Endodermal cell (in vitro differentiated cells): ENCODE measurements at regions not wholly inside any gene's neighbourhood (a gene's known extent, or its start where the extent isn't known, plus 50 kb on each side); places are given as distances from the start of the nearest gene placed in this dataset.

Experiments
- DNase-seq: peaks from one replicate; pipeline ENCODE4 v3.0.0-alpha.2; 2017
- H3K27ac ChIP-seq: 2 replicates; pipeline ENCODE4 v1.5.1; 2013; ENCODE audit warnings: mild to moderate bottlenecking, low read depth, low read length, moderate library complexity
- H3K27me3 ChIP-seq: 2 replicates; pipeline ENCODE4 v1.6.1; 2013; ENCODE audit warnings: mild to moderate bottlenecking, low read length, moderate library complexity; ENCODE audit not compliant: insufficient read depth, control insufficient read depth, poor library complexity, severe bottlenecking
- H3K36me3 ChIP-seq: 2 replicates; pipeline ENCODE4 v1.7.0; 2013; ENCODE audit warnings: mild to moderate bottlenecking, low read length, moderate library complexity; ENCODE audit not compliant: control insufficient read depth, insufficient read depth
- H3K4me1 ChIP-seq: one replicate; pipeline ENCODE4 v1.7.0; 2013; ENCODE audit warnings: low read length; ENCODE audit not compliant: control insufficient read depth, insufficient read depth
- H3K4me3 ChIP-seq: 2 replicates; pipeline ENCODE4 v1.5.1; 2013; ENCODE audit warnings: mild to moderate bottlenecking, low read length, moderate library complexity
- H3K9ac ChIP-seq: 2 replicates; pipeline ENCODE4 v1.6.1; 2013; ENCODE audit warnings: mild to moderate bottlenecking, low read length, moderate library complexity; ENCODE audit not compliant: poor library complexity, severe bottlenecking; ENCODE audit errors: extremely low read depth
- H3K9me3 ChIP-seq: 2 replicates; pipeline ENCODE4 v1.6.1; 2013; ENCODE audit warnings: mild to moderate bottlenecking, low read length, moderate library complexity; ENCODE audit not compliant: control insufficient read depth
- H3K27ac Mint-ChIP-seq: 2 replicates; pipeline ENCODE4 v1.8.0; 2020; ENCODE audit warnings: mixed read lengths
- H3K27me3 Mint-ChIP-seq: 2 replicates; pipeline ENCODE4 v1.8.0; 2021; ENCODE audit warnings: mild to moderate bottlenecking, mixed read lengths; ENCODE audit not compliant: insufficient read depth
- H3K36me3 Mint-ChIP-seq: 2 replicates; pipeline ENCODE4 v1.8.0; 2020; ENCODE audit warnings: low read depth, mixed read lengths
- H3K4me1 Mint-ChIP-seq: 2 replicates; pipeline ENCODE4 v1.8.0; 2020; ENCODE audit warnings: mixed read lengths
- H3K4me3 Mint-ChIP-seq: 2 replicates; pipeline ENCODE4 v1.8.0; 2020; ENCODE audit warnings: mild to moderate bottlenecking, moderate library complexity, mixed read lengths
- H3K9me3 Mint-ChIP-seq: 2 replicates; pipeline ENCODE4 v1.8.0; 2020; ENCODE audit warnings: mild to moderate bottlenecking, mixed read lengths
- WGBS, 2 experiments: methylation state at CpG; one replicate each; pipeline versions ENCODE4 v1.1.5 to v1.1.7; 2013; ENCODE audit warnings: missing lambda C conversion rate in 2 of 2, mixed read lengths in 1 of 2; ENCODE audit not compliant: insufficient coverage in 1 of 2, insufficient read length in 1 of 2; 5-methylcytosine and 5-hydroxymethylcytosine counted together
- TF ChIP-seq, protein P1 (sequence below): fragments of 200-600 bp; sonication (generic); conservative IDR thresholded peaks from 2 replicates; pipeline ENCODE4 v1.5.0; 2021; ENCODE audit warnings: antibody characterized with exemption, mild to moderate bottlenecking

GRCh38 chr7:34453150-34453549 lies 204.9 kb upstream of the NPSR1 start:
- Mint-ChIP-seq H3K27me3 (no peaks in the 10 kb centered on the region), H3K4me1 (peaks cover 4% of the 10 kb centered on the region), H3K27ac (no peak overlapping the region), H3K9me3 (no peaks in the 10 kb centered on the region), H3K36me3 (no peaks in the 10 kb centered on the region), H3K4me3 (no peak overlapping the region)
- Histone ChIP-seq H3K27ac (no peak overlapping the region), H3K4me3 (no peak overlapping the region), H3K27me3 (no peaks in the 10 kb centered on the region), H3K36me3 (no peaks in the 10 kb centered on the region), H3K4me1 (no peaks in the 10 kb centered on the region), H3K9me3 (no peaks in the 10 kb centered on the region), H3K9ac (no peak overlapping the region)
- TF ChIP-seq, protein P1, sequence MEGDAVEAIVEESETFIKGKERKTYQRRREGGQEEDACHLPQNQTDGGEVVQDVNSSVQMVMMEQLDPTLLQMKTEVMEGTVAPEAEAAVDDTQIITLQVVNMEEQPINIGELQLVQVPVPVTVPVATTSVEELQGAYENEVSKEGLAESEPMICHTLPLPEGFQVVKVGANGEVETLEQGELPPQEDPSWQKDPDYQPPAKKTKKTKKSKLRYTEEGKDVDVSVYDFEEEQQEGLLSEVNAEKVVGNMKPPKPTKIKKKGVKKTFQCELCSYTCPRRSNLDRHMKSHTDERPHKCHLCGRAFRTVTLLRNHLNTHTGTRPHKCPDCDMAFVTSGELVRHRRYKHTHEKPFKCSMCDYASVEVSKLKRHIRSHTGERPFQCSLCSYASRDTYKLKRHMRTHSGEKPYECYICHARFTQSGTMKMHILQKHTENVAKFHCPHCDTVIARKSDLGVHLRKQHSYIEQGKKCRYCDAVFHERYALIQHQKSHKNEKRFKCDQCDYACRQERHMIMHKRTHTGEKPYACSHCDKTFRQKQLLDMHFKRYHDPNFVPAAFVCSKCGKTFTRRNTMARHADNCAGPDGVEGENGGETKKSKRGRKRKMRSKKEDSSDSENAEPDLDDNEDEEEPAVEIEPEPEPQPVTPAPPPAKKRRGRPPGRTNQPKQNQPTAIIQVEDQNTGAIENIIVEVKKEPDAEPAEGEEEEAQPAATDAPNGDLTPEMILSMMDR: no peak
- 91 to 100% methylated on average over 1 of the region's 2 CpGs for WGBS, 2 experiments
- no peak for DNase-seq

- no peaks in the 10 kb centered on the region for H3K9me3 ChIP-seq
- H3K27me3 Mint-ChIP-seq: no peaks in the 10 kb centered on the region
- no peak overlapping the region for H3K4me3 ChIP-seq
- no peak overlapping the region for H3K27ac ChIP-seq
- no peaks in the 10 kb centered on the region for H3K4me1 ChIP-seq
- H3K4me1 Mint-ChIP-seq: peaks cover 4% of the 10 kb centered on the region
- no peak overlapping the region for H3K27ac Mint-ChIP-seq
- no peaks in the 10 kb centered on the region for H3K36me3 ChIP-seq
- H3K9ac ChIP-seq: no peak overlapping the region
- 89% methylated on average over 3 of the region's 4 CpGs; no CpG with 5 or more reads in 1 of the 2 experiments for WGBS, 2 experiments
- no peaks in the 10 kb centered on the region for H3K36me3 Mint-ChIP-seq
- H3K4me3 Mint-ChIP-seq: no peak overlapping the region
- TF ChIP-seq, protein P1: no peak
- DNase-seq: no peak
- H3K9me3 Mint-ChIP-seq: no peaks in the 10 kb centered on the region
- H3K27me3 ChIP-seq: no peaks in the 10 kb centered on the region
These were observed 203.6 kb upstream of the NPSR1 start for GRCh38 chr7:34454381-34454780.

GRCh38 chr7:34457329-34457728 lies 200.7 kb upstream of the NPSR1 start:
- Histone ChIP-seq H3K36me3 (no peaks in the 10 kb centered on the region), H3K9ac (no peak overlapping the region), H3K9me3 (no peaks in the 10 kb centered on the region), H3K27me3 (no peaks in the 10 kb centered on the region), H3K27ac (no peak overlapping the region), H3K4me3 (no peak overlapping the region), H3K4me1 (no peaks in the 10 kb centered on the region)
- Mint-ChIP-seq H3K36me3 (no peaks in the 10 kb centered on the region), H3K4me3 (no peak overlapping the region), H3K27me3 (no peaks in the 10 kb centered on the region), H3K4me1 (peaks cover 4% of the 10 kb centered on the region), H3K9me3 (no peaks in the 10 kb centered on the region), H3K27ac (no peak overlapping the region)
- WGBS, 2 experiments: 86 to 100% methylated on average over 4 to 7 of the region's 7 CpGs
- DNase-seq: peak; percentile 53
- TF ChIP-seq, protein P1: no peak
